HG03521 (cell line): ENCODE measurements at regions not wholly inside any gene's neighbourhood (a gene's known extent, or its start where the extent isn't known, plus 50 kb on each side); places are given as distances from the start of the nearest gene placed in this dataset.

Source experiments
- ATAC-seq: cut with Tn5 transposase; IDR thresholded peaks from one replicate; pipeline ENCODE4 v1.9.1; 2021; ENCODE audit warnings: mild to moderate bottlenecking, moderate library complexity; ENCODE audit not compliant: unreplicated experiment

DNA sequence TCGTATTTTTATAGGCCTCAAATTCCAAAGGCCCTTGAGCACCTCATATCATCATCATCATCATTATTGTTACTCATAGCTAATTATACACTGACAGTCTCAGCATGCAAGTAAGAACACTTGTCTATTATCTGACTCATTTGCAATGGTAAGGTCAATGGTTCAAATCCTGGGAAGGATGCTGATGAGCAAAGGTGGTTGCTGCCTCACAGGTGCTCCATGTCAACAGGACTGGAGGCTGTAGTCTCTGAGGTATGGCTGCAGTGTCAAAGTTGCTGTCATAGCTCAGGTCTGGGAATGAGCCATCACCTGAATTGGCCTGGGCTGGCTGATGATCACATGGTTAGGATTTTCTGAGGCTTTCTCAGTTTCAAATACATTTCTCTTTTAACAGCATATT lies 379.3 kb downstream of the BCL11A start:
- no peak for ATAC-seq

DNA sequence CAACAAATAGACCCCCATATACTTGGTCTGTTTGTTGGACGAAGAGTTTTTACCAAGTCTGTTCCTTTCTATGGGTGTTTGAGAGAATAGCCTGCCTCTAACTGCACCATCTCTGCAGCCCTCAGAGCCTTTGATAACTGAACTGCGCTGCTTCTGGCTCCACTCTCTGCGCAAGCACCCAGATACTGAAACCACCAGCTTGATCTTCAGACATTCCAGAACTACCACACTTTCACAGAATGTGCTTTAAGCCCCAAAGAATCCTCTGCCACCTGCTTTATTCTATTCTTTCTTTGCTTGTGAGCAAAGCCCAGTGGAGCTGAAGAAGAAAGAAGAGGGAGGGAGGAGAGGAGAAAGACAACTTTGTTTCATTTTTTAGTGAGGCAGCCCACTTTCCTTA lies 380.7 kb downstream of the BCL11A start:
- ATAC-seq = no peak

DNA sequence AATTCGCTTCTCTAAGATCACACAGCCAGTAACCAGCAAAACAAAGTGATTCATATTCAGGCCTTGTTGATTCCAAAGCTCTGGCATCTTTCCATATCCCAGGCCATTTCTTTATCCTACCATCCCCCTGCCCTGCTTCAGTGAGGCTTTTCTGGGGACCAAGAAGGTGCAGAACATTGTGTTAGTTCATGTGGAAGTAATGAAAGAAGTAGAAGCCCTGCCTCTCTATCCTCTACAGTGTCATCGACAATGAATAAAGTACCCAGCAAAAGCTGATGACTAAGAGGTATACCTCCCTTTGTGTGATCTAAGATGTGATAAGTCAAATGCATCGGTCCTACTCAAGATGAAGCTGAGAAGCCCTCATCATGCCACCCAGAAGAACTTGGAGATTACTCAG lies 383.2 kb downstream of the BCL11A start:
- no peak for ATAC-seq

DNA sequence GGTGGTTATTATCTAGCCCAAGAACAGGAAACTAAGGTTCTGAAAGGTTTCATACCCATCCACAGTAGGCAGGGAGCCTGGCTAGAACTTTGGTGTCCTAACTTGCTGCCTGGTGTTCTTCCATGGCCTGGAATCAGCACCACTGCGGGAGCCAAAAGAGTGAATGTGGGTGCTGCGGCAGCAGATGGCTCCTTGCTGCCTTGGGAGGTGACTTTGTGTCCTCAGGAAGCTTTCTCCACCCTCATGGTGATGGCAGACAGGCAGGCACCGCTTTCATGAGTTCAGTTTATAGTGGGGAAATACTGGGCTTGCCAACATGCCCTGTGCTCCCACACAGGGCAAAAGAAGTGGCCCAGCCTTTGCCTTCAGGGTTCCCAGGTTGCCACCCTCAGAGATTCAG lies 385.2 kb downstream of the BCL11A start:
- no peak for ATAC-seq

DNA sequence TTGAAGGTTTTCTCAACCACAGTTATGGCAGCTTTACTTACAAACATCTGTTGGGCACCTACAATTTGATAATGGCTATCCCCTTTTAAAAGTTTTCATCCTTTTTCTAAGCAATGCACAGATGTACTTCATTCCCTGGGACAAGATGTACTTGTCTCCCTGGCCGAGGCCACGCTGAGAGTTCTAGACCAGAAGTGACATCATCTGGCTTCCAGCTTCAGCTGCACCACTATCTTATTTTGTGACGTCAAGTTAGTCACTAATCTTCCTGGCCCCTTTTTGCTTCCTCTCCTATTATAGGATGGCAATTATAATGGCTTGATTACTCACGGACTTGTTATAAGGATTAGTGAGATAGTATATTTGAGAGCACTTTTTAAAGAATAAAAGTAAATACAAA lies 386.4 kb downstream of the BCL11A start:
- no peak for ATAC-seq

DNA sequence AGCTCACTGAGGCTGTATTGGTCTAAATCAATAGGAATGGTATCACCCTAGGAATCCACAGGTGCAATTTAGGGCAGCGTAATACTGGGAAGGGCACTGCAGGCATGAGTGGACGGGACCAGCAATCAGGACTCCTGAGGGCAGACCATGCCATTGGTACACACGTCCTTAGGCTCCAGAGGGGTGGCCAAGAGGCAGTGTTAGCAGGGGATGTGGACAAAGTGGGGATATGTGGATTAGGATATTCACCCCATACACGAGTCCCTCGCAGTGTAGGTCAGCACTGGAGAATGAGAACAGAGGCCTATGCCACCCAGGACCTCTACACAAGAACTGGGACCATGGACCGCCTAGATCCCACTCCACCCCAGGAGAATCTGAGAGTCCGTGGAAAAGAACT lies 389.8 kb downstream of the BCL11A start:
- ATAC-seq = no peak

DNA sequence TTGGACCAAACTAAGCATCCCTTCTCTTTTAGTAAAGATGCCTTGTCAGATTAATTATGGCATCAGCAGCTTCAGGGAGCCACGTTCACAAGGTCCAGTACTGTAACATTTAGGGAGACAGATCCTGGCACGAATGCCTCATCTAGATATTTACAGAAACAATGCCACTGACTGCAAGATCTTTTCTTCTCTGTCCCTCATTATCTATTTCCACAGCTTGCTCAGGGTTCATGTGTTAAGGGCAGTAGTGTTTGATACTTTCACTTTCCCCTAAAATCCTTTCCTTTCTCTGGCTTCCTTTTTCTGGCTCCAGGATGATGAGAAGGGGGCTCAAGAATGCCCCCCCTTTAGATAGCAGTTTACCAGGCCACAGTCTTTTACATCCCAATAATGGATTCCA lies 393.9 kb downstream of the BCL11A start:
- no peak for ATAC-seq

DNA sequence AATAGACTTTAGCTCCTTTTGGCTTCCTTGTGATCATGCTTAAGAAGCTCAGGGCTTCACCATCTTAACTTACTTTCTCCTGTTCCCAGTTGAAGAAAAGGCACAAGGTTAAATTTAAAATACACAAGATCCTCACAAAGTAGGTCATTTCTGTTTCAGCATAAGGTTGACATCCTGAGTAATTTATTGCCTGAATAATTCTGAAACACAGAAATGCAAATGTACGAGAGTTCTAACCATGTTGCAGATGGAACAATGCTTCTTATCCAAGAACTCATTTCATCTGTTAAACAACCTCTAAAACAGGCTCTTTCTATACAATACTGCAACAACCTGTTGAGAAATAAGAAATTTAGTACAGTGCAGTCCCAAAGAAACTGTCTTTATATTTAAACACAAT lies 395.2 kb downstream of the BCL11A start:
- ATAC-seq = no peak

DNA sequence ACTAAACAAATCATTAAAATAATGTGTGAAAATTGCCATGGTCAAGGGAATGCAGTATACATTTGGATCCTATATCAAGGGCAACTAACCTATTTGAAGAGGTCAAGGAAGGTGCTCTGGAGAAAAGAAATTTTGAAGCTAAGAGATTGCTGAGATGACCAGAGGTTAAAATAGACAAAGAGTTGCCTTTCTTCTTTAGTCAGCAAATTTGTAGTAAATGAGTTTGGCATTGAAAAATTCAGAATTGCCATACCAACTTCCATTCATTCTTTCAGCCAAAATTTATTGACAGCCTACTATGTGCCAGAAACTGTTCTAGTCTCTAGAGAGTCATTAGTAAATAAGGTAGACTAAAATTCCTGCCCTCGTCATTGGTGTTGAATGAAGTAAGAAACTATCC lies 396.2 kb downstream of the BCL11A start:
- no peak for ATAC-seq

DNA sequence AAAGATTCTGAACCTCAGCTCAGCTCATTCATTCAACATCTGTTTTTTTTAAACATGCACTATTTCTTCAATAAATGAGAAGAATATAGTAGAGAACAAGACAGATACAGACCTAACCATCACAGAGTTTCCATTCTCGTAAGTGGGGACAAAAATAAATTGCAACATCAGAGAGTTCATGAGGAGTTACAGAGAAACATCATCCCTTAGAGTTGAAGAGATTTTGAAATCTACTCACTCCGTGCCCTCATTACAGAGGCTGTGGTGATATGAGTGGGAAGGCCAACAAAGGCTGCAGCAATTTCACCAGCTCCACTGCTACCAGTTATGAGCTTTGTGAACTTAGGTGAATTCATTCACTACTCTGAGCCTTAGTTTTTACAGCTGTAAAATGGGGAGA lies 399.3 kb downstream of the BCL11A start:
- ATAC-seq = no peak

DNA sequence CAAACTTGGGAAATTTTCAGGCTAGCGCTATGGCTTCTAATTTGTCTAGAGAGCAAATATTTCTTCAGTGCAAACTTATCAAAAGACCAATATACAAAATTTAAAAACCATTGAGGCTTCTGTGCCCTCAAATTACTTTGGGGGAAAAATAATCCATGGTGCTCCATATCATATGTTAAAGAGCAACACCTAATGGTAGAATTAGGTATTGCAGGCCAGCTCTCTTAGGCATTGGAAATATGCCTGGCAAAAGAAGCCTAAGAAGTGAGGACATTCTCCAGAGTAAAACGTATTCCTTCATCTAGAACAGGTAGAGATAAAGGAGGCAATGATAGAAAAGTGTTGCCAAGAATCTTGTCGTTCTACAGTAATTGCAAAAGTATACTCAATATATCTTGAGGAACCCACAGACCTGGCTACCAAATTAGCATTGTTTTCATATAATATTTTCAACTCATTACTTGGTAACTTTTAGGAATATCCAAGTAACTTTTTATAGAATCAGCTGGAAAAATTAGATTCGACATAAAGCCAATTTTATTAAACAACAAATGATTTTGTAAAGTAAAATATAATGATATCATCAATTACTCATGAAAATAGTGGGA lies 401.1 kb downstream of the BCL11A start:
- no peak for ATAC-seq

DNA sequence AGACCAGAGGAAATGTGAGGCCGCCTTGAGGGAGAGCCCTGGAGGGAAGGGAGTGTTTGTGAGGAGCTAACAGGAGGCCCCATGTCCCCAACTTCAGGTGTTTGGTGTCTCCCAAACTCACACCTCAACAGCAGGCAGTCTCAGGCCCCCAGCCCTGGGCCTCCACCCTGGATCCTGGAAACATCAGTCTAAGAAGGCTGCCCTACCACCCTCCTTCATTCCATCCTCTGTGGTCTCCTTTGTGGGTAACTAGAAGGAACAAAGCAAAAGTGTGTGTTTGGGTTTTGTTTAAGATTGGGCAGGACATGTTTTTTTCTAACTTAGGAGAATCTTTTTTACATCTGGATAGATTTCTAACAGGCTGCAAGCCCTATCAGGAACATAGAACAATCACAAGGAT lies 404.3 kb downstream of the BCL11A start:
- ATAC-seq = no peak

DNA sequence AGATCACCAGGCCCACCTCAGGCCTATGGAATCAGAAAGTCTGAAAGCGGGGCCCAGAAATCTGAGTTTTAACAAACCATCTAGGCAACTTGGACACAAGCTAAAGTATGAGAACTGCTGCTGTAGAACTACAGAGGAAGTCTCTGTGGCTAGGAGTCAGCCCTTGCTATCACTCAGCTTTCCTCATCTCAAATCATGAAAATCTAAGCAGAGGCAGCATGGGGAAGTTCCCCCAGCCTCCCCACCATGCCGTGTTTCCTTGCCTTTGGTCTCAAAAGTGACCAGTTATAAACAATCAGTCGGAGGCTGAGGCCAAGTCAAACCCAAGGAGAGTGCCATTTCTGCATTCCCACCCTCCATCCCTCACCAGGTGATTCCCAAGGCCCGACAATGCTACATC lies 404.7 kb downstream of the BCL11A start:
- no peak for ATAC-seq

DNA sequence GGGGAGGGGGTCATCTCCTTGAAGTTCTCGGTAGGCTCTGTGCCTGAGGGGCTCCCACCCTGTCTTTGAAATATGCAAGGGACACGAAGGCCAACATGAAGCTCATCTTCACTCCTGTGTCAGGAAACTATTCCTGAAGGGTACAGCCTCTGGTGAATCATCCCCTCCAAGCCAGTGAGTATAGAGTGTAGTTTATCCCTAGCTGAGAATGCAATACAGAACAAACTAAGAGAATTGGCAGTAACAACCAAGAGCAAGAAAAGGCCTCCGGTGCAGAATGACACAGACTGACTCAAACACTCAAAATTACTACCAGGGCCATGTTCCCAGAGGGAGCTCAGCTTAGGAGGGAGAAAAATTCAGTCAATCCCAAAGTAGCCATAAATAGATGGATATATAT lies 413.3 kb downstream of the BCL11A start:
- no peak for ATAC-seq

DNA sequence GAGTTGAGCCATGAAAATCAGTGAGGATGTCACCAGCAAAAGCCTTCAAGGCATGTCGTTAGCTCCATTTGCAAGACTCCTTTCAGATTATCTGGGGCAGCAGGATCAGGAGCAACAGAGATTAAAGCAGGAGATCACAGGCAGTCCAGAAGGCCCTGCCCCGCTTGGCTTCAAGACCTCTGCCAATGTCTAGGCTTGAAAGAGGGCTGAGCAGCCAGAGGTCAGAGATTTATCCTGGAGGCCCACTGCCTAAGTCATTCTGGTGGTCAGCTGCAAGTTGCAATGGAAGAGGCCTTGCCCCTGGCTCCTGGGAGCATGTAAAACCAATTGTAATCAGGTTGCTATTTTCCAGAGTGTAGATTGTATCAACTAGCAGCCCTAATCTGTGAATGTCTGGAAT lies 416.5 kb downstream of the BCL11A start:
- no peak for ATAC-seq

DNA sequence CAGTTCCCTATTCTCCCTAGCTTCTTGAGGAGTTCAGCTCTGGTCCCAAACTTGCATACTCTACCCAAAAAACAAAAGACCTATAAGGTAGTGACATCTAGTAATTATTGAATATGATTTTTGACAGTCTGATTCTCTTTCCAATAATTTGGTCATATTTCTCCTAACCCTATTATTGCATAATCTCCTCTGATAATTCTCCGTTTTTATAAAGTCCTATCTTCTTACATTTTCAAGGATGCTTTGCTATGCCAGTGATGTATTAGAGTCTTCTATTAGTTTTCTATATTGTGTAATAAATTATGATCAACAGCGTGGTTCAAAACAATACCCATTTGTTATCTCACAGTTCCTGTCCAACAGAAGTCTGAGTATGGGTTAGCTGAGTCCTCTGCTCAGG lies 426.3 kb downstream of the BCL11A start:
- no peak for ATAC-seq

DNA sequence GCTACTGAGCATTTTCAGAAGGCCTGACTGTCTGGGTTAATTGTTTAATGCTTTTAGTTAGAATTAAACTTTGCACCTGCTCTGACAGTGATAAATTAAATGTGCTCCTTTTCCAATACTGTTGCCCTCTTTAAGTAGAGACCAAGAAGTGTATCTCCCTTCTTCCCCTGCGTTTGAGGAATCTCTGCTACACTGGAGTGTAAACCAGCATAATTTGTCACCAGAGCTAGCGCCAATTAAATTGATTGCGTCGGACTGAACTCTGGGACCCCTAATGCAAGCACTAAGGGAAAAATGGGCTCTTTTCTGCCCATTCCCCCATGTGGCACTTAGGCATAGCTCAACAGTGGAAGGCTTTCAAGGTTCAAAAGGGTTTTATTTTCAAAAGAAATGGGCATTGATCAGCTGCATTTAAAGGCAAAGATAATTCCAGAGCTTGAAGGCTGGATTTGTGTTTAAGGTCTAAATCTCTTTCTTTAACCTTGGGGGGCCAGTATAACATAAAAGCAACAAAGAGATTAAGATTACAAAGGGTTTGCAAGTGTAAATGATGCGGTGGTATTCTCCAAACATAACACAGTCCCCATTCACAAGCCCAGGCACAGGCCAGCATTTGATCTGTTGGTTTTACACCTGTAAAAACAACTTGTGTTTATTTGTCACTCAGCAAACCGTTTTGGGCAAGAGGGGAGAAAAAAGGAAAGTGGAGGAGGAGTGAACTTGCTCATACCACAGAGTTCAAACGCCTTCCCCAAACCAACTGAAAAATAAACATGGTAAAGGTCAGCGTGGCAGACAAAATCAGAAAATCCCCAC lies 427.6 kb downstream of the BCL11A start:
- no peak for ATAC-seq

DNA sequence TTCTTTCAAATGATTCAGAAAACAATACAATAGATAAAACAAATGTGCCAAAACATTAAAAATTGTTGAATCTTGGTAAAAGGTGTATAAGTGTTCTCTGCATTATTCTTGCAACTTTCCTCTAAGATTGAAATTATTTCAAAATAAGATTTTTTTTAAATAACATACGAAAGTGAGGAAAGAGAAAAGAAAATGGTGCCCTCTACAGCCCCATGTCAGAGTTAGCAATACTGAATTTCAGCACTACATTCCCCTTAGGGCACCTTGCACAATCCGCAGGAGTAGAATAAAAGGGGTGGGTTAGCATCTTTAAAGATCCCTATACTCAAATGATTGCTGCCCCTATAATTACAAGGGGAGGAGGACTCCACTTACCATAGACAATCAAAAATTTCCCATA lies 433.7 kb downstream of the BCL11A start:
- no peak for ATAC-seq

DNA sequence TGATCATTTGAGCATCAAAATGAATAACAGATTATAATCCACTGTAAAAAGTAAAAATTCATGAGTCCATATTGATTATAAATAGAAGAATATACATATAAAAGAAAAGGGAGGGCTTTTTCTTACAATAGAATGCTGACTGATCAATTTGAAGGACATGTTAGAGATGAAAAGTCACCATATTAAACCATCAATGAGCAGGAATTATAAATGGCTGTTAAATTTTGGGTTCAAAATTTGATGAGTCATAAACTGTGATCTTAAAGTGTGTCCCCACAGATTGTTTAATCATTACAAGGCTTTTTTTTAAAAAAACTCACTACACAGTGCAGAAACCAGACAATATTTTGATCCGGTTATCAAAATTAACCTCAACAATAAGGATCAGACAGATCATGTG lies 434.5 kb downstream of the BCL11A start:
- ATAC-seq = no peak

DNA sequence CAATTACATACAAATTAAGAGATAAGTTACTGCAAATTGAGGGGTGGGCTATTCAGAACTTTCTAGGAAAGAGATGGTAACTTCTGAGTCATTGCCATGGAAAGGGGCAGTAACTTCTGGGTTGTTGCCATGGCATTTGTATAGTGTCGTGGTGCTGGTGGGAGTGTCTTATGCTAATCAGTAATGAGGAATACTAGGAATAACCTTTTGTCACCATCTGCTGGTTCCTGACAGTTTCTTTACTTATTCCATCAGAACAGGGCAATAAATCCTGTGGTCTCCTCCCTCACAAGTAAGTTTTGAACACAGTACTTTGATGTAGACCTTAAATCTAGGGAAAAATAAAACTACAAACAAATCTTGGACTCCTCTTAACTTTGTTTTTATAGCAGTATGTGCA lies 435.4 kb downstream of the BCL11A start:
- no peak for ATAC-seq

DNA sequence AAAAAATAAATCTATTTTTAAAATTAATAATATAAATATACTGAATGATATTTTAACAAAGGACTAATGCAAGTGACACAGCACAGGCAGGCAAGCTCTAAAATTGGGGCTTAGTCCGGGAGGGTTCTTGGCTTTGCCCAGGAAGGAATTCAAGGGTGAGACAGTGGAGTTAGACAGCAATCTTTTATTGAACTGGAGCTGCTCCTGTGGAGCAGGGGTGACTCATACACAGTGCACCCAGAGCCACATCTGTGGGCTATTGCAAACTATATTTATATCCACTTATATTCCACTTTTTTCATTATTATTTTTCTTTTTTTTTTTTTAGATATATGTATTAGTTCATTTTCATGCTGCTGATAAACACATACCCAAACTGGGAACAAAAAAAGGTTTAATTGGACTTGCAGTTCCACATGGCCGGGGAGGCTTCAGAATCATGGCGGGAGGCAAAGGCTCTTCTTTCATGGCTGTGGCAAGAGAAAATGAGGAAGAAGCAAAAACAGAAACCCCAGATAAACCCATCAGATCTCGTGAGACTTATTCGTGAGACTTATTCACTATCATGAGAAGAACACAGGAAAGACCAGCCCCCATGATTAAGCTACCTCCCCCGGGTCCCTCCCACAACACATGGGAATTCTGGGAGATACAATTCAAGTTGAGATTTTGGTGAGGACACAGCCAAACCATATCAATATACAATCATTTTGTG lies 437.1 kb downstream of the BCL11A start:
- ATAC-seq = no peak

DNA sequence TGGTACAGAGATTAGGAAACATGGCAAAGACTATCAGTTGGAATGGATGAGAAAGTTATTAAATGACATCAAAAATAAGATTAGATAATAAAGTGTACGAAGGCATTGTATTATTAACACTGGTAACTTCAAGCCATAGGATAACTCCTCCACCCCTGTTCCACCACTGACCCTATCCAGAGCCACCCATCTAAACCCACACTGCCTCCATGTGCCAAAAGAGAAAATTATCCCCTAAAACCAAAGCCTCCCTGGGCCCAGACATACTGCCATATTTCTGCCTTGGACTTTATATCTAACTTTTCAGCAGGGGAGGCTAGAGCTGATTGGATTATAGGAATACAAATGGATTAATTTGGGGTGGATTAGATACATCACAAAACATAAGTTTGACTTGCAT lies 443.7 kb downstream of the BCL11A start:
- no peak for ATAC-seq
